H1 (cell line): ENCODE measurements at regions not wholly inside any gene's neighbourhood (a gene's known extent, or its start where the extent isn't known, plus 50 kb on each side); places are given as distances from the start of the nearest gene placed in this dataset.

Source experiments
- CTCF ChIA-PET: fragments of 300-600 bp; sonication (Branson Sonifier 250); formaldehyde crosslinking; loops from one replicate; lab custom pipeline; 2021; ENCODE audit not compliant: partially characterized antibody; lab: Charles Lee
- POLR2A ChIA-PET: fragments of 300-600 bp; sonication (Branson Sonifier 250); formaldehyde crosslinking; loops from one replicate; lab custom pipeline; 2021; ENCODE audit warnings: inconsistent platforms; ENCODE audit not compliant: partially characterized antibody; lab: Charles Lee
- DNase-seq, 2 experiments: peaks; one replicate each; pipeline versions ENCODE4 v3.0.0 to v3.0.0-alpha.2; 2010 to 2022; ENCODE audit warnings: low spot score in 2 of 2, low read depth in 1 of 2, mixed read lengths in 1 of 2
- FAIRE-seq: peaks from 2 replicates; lab custom pipeline; 2011; peaks lifted over from hg19 to GRCh38; lab: Jason Lieb, UNC
- H2AFZ ChIP-seq: 2 replicates; pipeline ENCODE4 v1.8.1; 2012; ENCODE audit warnings: low read length, inconsistent platforms
- H2AK5ac ChIP-seq: 2 replicates; pipeline ENCODE4 v1.6.1; 2013; ENCODE audit warnings: low read depth, low read length
- H2BK120ac ChIP-seq: replicated peaks from 2 replicates; pipeline ENCODE3; 2013; ENCODE audit warnings: low read depth, low read length, inconsistent platforms
- H2BK12ac ChIP-seq: 2 replicates; pipeline ENCODE4 v1.6.1; 2013; ENCODE audit warnings: low read depth, low read length
- H2BK15ac ChIP-seq: 2 replicates; pipeline ENCODE4 v1.6.1; 2013; ENCODE audit warnings: low read length
- H2BK20ac ChIP-seq: 2 replicates; pipeline ENCODE4 v1.6.1; 2013; ENCODE audit warnings: low read length
- H2BK5ac ChIP-seq: 2 replicates; pipeline ENCODE4 v1.6.1; 2013; ENCODE audit warnings: low read depth, low read length
- H3K14ac ChIP-seq: 2 replicates; pipeline ENCODE4 v1.6.1; 2013; ENCODE audit warnings: inconsistent platforms; ENCODE audit not compliant: insufficient read length
- H3K18ac ChIP-seq: 2 replicates; pipeline ENCODE4 v1.6.1; 2013; ENCODE audit warnings: low read length; ENCODE audit errors: extremely low read depth
- H3K23ac ChIP-seq: 2 replicates; pipeline ENCODE4 v1.6.1; 2013; ENCODE audit warnings: inconsistent platforms; ENCODE audit not compliant: insufficient read length
- H3K23me2 ChIP-seq: 2 replicates; pipeline ENCODE4 v1.6.1; 2013; ENCODE audit warnings: low read depth, low read length
- H3K27ac ChIP-seq: 2 replicates; pipeline ENCODE4 v1.6.1; 2011; ENCODE audit warnings: low read depth, low read length, inconsistent platforms
- H3K27me3 ChIP-seq, 4 experiments: replicated peaks in 1 of 4; 1 replicate in 1 of 4; 2 replicates in 3 of 4; pipeline versions ENCODE4 v1.6.1 to v1.8.1; 2011 to 2013; ENCODE audit warnings: low read length in 3 of 4, mild to moderate bottlenecking in 3 of 4, inconsistent platforms in 2 of 4, mixed read lengths in 2 of 4, moderate library complexity in 1 of 4; ENCODE audit not compliant: control insufficient read depth in 3 of 4, insufficient read depth in 3 of 4; ENCODE audit errors: extremely low read depth in 1 of 4
- H3K36me3 ChIP-seq, 4 experiments: 2 replicates each; pipeline versions ENCODE4 v1.6.1 to v1.8.1; 2011 to 2013; ENCODE audit warnings: mild to moderate bottlenecking in 4 of 4, low read length in 3 of 4, moderate library complexity in 2 of 4, control low read depth in 1 of 4, inconsistent platforms in 1 of 4; ENCODE audit not compliant: insufficient read depth in 4 of 4, control insufficient read depth in 2 of 4
- H3K4ac ChIP-seq: replicated peaks from 2 replicates; pipeline ENCODE3; 2013; ENCODE audit warnings: low read length, low read depth, mixed read lengths, inconsistent platforms; ENCODE audit not compliant: insufficient read length
- H3K4me1 ChIP-seq, 4 experiments: replicated peaks in 1 of 4; 1 replicate in 1 of 4; 2 replicates in 3 of 4; pipeline versions ENCODE4 v1.6.1 to v1.8.1; 2011 to 2013; ENCODE audit warnings: low read length in 3 of 4, inconsistent platforms in 2 of 4, mixed read lengths in 1 of 4; ENCODE audit not compliant: insufficient read depth in 4 of 4, control insufficient read depth in 3 of 4
- H3K4me2 ChIP-seq, 2 experiments: 2 replicates each; pipeline versions ENCODE4 v1.6.1 to v1.8.1; 2011 to 2013; ENCODE audit warnings: low read depth in 2 of 2, low read length in 2 of 2, control low read depth in 1 of 2, inconsistent platforms in 1 of 2, mild to moderate bottlenecking in 1 of 2; ENCODE audit not compliant: insufficient read depth in 1 of 2
- H3K4me3 ChIP-seq, 4 experiments: fragments of 200-600, 300-600 bp in 1 of 4; sonication (generic), shearing (Covaris generic), sonication (Bioruptor Twin) in 1 of 4; 2 replicates each; pipeline versions ENCODE4 v1.5.1 to v1.8.1; 2011 to 2016; ENCODE audit warnings: low read length in 4 of 4, low read depth in 3 of 4, control low read depth in 2 of 4, inconsistent platforms in 2 of 4, mild to moderate bottlenecking in 2 of 4, mixed read lengths in 1 of 4, moderate library complexity in 1 of 4; ENCODE audit not compliant: insufficient read depth in 2 of 4; ENCODE audit errors: extremely low read depth in 1 of 4
- H3K56ac ChIP-seq: replicated peaks from 2 replicates; pipeline ENCODE3; 2013; ENCODE audit warnings: low read depth, mild to moderate bottlenecking, mixed read lengths, low read length, inconsistent platforms; ENCODE audit not compliant: insufficient read length
- H3K79me1 ChIP-seq: 2 replicates; pipeline ENCODE4 v1.6.1; 2013; ENCODE audit warnings: low read depth, low read length, control low read depth
- H3K79me2 ChIP-seq, 2 experiments: 2 replicates each; pipeline versions ENCODE4 v1.6.1 to v1.8.1; 2012 to 2013; ENCODE audit warnings: low read length in 2 of 2, mild to moderate bottlenecking in 2 of 2, inconsistent platforms in 1 of 2; ENCODE audit not compliant: insufficient read depth in 2 of 2, control insufficient read depth in 1 of 2
- H3K9ac ChIP-seq, 4 experiments: replicated peaks in 1 of 4; 1 replicate in 1 of 4; 2 replicates in 3 of 4; pipeline versions ENCODE4 v1.6.1 to v1.8.1; 2011 to 2013; ENCODE audit warnings: low read depth in 3 of 4, low read length in 3 of 4, control low read depth in 2 of 4, mild to moderate bottlenecking in 2 of 4, moderate library complexity in 2 of 4, inconsistent platforms in 1 of 4; ENCODE audit errors: extremely low read depth in 1 of 4
- H3K9me3 ChIP-seq, 2 experiments: 2 replicates each; pipeline versions ENCODE4 v1.6.1 to v1.8.1; 2012 to 2013; ENCODE audit warnings: mild to moderate bottlenecking in 2 of 2, moderate library complexity in 2 of 2, control low read depth in 1 of 2, inconsistent platforms in 1 of 2, low read depth in 1 of 2, low read length in 1 of 2, mixed read lengths in 1 of 2; ENCODE audit not compliant: insufficient read depth in 2 of 2
- H4K20me1 ChIP-seq, 2 experiments: replicated peaks in 1 of 2; 2 replicates each; pipeline versions ENCODE3 to v1.8.1; 2011 to 2013; ENCODE audit warnings: inconsistent platforms in 2 of 2, low read length in 2 of 2, mild to moderate bottlenecking in 1 of 2; ENCODE audit not compliant: insufficient read depth in 2 of 2, control insufficient read depth in 1 of 2
- H4K5ac ChIP-seq: 2 replicates; pipeline ENCODE4 v1.6.1; 2013; ENCODE audit warnings: low read length, low read depth, mixed read lengths, inconsistent platforms; ENCODE audit not compliant: insufficient read length
- H4K8ac ChIP-seq: 2 replicates; pipeline ENCODE4 v1.8.0; 2013; ENCODE audit warnings: mild to moderate bottlenecking, moderate library complexity, low read length, inconsistent platforms; ENCODE audit not compliant: insufficient read depth; ENCODE audit errors: extremely low read depth
- H4K91ac ChIP-seq: replicated peaks from 2 replicates; pipeline ENCODE3; 2013; ENCODE audit warnings: low read length, mixed read lengths, inconsistent platforms; ENCODE audit not compliant: insufficient read length
- CHD1 ChIP-seq: IDR thresholded peaks from 2 replicates; pipeline ENCODE4 v1.6.1; 2012; ENCODE audit warnings: low read depth, low read length, improper control_type of control experiment
- POLR2AphosphoS5 ChIP-seq: IDR thresholded peaks from 2 replicates; pipeline ENCODE4 v1.6.1; 2011; ENCODE audit warnings: low read depth, low read length
- RAD21 ChIP-seq, 2 experiments: IDR thresholded peaks in 1 of 2; conservative IDR thresholded peaks in 1 of 2; 2 replicates each; pipeline ENCODE4 v1.6.1; 2011; ENCODE audit warnings: low read depth in 2 of 2, low read length in 2 of 2, improper control_type of control experiment in 1 of 2, inconsistent platforms in 1 of 2, mild to moderate bottlenecking in 1 of 2, moderate library complexity in 1 of 2
- SIX5 ChIP-seq: IDR thresholded peaks from 2 replicates; pipeline ENCODE4 v1.6.1; 2011; ENCODE audit warnings: mild to moderate bottlenecking, low read depth, low read length
- WGBS, 2 experiments: shearing (Covaris generic) in 1 of 2; methylation state at CpG; one replicate each; pipeline versions ENCODE4 v1.1.6 to v1.1.7; 2013 to 2015; ENCODE audit warnings: low lambda C conversion rate in 2 of 2, mixed read lengths in 2 of 2, inconsistent platforms in 1 of 2, low coverage in 1 of 2, missing lambda C conversion rate in 1 of 2; ENCODE audit not compliant: insufficient replicate concordance in 2 of 2, insufficient coverage in 1 of 2, insufficient read length in 1 of 2; ENCODE audit errors: extremely low coverage in 1 of 2, missing lambda C conversion rate in 1 of 2; 5-methylcytosine and 5-hydroxymethylcytosine counted together

GRCh38 chr6:156315146-156315545, 462.0 kb upstream of the ARID1B start:
- Histone ChIP-seq H3K18ac (no peak overlapping the region), H3K27ac (no peak overlapping the region), H3K14ac (no peak overlapping the region), H4K20me1 (no peaks in the 10 kb centered on the region), H4K91ac (no peak overlapping the region), H3K79me2 (no peaks in the 10 kb centered on the region), H2BK15ac (no peak overlapping the region), H3K79me1 (no peaks in the 10 kb centered on the region), H3K9me3 (no peaks in the 10 kb centered on the region; a peak in 1 of 4 replicates), H3K23ac (no peak overlapping the region), H3K9ac (no peak overlapping the region), H3K4me3 (no peak overlapping the region), H2BK12ac (no peak overlapping the region), H4K8ac (no peak overlapping the region), H2BK20ac (no peak overlapping the region), H3K23me2 (no peaks in the 10 kb centered on the region), H3K4me1 (peaks cover 0 to 2% (median 0%) of the 10 kb centered on the region in 4 experiments; a peak in 2 of 7 replicates), H2AFZ (no peak overlapping the region), H3K27me3 (no peaks in the 10 kb centered on the region), H3K4me2 (no peak overlapping the region), H3K4ac (no peak overlapping the region), H2BK120ac (no peak overlapping the region), H2AK5ac (no peak overlapping the region), H2BK5ac (no peak overlapping the region), H3K36me3 (no peaks in the 10 kb centered on the region), H3K56ac (no peak overlapping the region), H4K5ac (no peak overlapping the region)
- POLR2A ChIA-PET = no interaction called here
- CTCF ChIA-PET = no interaction called here
- no peak for DNase-seq
- 99% methylated on average over 4 of the region's 4 CpGs; no CpG with 5 or more reads in 1 of the 2 experiments for WGBS, 2 experiments
- no peak for FAIRE-seq
- TF ChIP-seq SIX5 (no peak), CHD1 (no peak), RAD21 (IDR thresholded peaks at IDR 0.05 in 1 of 2, conservative IDR thresholded peaks at IDR 0.05 in 1 of 2; ENCODE audit: low read depth in 2 of 2, low read length in 2 of 2) (no peak), POLR2AphosphoS5 (no peak)
